NCI-H748 (cell line): ENCODE measurements at regions not wholly inside any gene's neighbourhood (a gene's known extent, or its start where the extent isn't known, plus 50 kb on each side); places are given as distances from the start of the nearest gene placed in this dataset.
"Not testable (repeated sequence)": the region's sequence is repeated elsewhere in the genome, so short reads cannot be mapped to it uniquely, and the experiment has no call there.

Source experiments
- DNase-seq: peaks from one replicate; lab custom pipeline; 2025; ENCODE audit not compliant: unreplicated experiment; lab: John Stamatoyannopoulos, UW

DNA sequence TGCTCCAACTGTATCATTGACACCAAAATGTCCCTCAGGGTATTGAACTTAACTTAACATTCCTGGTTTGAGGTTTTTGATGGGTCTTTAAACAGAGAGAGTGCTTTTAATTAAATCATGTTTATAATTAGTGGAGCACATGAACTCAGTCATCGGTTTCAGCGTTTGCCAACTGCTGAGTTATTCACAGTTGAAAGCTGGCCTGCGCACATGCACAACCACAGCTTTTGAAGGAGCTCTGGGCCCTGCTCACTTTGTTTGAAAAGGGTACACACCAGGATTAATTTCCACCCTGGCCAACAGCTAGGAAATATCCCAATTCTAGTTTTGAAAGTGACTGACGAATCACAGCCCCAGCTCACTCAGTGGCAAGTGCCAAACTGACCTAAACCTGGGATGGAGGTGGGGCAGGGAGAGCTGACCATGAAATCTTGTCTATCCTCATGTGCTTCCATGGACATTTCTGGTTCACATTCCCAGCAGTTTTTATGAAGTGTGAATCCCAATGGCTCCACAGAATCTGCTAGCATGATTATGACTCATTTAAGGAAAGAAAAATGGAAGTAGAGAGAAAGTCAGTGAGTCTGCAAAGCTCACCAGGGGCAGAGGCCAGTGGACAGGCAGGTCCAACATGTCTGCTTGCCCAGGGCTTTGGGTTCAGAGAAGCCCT is 247.8 kb downstream of the FNDC1 start:
- no peak for DNase-seq

DNA sequence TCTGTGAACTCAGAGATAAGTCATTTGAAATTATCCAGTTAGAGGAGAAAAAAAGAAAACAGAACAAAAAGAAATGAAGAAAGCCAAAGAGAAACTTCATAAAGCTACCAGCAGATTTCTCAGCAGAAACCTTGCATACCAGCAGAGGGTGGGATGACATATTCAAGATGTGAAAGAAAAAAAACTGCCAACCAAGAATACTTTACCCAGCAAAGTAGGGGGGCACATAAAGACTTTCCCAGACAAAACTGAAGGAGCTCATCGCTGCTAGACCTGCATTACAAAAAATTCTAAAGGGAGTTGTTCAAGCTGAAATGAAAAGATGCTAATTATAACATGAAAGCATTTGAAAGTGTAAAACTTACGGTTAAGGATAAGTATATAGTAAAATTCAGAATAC is 246.3 kb downstream of the FNDC1 start:
- no peak for DNase-seq

DNA sequence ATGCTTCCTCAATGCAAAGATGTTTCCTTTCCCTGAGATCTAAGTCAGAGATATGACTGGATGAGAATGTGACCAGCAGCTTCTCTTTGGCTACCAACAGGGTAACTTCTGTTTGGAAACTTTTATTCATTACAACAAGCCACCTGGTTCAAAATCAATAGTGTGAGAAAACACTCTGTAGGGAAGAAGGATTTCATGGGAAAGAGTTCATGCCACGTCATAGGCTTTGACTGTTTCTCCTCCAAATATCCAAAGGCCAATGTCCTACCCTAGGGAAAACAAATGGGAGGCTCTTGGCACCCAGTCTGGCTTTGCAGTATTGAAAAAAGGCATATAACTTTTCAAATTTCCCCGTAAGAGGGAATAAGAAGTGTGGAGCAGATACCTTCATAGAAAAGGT is 245.5 kb downstream of the FNDC1 start:
- no peak for DNase-seq

DNA sequence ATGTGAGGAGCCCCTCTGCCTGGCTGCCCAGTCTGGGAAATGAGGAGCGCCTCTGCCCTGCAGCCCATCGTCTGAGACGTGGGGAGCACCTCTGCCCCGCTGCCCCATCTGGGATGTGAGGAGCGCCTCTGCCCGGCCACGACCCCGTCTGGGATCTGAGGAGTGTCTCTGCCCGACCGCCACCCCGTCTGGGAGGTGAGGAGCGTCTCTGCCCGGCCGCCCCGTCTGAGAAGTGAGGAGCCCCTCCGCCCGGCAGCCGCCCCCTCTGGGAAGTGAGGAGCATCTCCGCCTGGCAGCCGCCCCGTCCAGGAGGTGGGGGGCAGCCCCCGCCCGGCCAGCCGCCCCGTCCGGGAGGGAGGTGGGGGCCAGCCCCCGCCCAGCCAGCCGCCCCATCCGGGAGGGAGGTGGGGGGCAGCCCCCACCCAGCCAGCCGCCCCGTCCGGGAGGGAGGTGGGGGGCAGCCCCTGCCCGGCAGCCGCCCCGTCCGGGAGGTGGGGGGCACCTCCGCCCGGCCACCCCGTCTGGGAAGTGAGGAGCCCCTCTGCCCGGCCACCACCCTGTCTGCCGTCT is 238.1 kb downstream of the FNDC1 start:
- not testable (repeated sequence) for DNase-seq

DNA sequence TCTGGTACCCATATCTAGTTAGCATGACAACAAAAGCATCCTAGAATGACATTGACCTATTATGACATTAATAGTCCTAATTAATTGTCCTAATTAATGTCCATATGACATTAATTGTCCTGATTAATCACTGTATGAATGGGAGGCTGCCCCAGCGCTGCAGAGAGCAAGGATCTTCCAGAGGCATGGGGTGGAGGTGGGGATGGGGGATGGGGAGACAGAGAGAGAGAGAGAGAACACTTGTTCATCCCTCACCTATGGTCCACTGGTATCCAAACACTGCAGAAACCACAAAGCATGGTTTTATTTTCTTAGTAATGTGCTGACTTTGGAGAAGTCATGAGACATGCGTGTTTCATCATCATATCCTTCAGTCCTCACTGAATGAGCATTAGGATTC is 235.1 kb downstream of the FNDC1 start:
- DNase-seq = no peak

DNA sequence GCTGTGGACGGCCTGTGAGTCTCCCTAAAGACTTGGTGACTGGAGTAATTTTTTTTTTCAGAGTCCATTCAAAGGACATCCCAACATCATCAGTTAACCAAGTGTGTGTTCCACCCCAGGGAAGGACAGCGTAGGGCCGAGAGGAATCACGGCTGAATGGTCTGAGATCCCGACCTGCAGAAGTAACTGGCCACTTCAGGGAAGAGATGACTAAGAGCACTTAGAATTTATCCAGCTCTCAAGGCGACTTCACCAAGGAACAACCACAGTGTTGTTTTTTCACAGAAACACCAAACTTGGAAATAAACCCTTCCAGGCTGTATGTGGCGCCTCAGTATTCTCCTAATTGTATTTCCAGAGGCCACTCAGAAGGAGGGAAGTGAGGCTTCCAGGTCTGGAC is 231.6 kb downstream of the FNDC1 start:
- no peak for DNase-seq

DNA sequence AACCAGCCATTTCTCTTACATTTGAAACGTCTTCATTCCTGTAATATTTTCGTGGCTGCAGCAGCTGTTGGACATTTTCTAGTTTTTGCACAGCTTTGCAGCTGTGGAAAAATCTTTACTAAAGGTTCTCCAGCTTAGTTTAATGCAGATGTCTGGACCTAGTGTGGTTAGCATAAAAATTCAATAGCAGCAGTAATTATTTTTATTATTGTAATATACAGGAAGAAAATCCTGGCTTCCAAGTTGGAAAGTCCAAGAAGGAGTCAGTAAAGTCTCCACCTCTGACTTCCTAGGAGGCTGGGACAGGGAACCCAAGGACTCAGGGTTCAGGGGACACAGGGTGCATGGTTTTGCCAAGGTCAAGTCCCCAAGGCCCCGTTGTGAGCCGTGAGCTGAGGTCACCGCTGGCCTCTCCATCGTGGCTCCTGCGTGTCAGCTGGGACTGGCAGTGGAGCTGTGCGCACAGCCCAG is 230.6 kb downstream of the FNDC1 start:
- DNase-seq = no peak

DNA sequence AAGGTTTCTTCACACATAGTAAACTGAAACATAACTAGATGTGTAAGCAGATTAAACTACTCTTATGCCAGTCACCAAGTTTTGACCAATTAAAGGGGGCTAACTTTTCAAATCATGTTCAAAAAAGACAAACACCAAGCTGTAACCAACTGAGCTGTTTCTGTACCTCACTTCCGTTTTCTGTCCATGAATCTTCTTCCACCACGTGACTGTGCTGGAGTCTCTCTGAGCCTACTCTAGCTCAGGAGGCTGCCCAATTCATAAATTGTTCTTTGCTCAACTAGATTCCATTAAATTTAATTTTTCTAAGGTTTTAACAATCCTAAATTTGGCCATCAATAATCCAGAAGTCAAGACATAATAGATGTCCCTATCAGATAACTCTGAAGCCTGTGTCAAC is 229.4 kb downstream of the FNDC1 start:
- no peak for DNase-seq

DNA sequence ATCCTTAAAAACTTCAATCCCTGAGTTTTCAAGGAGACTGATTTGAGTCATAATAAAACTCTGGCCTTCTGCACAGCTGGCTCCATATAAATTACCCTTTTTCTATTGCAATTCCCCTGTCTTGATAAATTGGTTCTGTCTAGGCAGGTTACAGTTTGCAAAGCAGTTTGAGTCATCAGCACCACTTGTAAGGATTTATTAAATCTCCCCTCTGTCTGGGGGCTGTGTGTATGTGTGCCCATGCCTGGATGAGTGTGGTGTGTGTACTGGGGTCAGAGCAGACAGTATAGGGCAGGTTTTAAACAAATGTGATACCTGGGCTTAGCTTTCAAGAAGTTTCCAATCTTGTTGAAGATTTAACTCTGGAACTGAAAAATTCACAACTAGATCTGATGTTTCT is 228.6 kb downstream of the FNDC1 start:
- DNase-seq = no peak

DNA sequence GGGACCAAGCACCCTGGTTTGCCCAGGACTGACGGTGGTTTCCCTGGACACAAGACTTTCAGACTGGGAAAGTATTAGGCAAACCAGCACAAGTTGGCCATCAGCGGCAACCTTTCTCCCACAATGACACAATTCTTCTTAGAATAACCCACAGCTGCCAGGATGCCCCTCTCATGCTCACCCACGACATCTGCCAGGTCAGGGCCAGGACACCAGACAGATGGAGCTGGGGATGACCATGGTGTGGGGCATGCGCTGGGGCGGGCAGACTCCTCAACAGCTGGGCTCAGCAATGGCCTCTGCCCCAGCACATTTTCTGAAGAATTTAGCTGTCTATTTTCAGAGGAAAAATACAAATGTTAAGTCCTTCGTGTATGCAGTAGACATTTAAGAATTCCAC is 226.4 kb downstream of the FNDC1 start:
- no peak for DNase-seq

DNA sequence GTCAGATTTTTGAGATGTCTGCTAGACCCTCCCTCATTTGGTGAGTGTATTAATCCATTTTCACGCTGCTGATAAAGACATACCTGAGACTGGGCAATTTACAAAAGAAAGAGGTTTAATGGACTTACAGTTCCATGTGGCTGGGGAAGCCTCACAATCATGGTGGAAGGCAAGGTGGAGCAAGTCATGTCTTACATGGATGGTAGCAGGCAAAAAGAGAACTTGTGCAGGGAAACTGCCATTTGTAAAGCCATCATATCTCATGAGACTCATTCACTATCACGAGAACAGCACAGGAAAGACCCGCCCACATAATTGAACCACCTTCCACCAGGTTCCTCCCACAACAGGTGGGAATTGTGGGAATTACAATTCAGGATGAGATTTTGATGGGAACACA is 223.5 kb downstream of the FNDC1 start:
- not testable (repeated sequence) for DNase-seq

DNA sequence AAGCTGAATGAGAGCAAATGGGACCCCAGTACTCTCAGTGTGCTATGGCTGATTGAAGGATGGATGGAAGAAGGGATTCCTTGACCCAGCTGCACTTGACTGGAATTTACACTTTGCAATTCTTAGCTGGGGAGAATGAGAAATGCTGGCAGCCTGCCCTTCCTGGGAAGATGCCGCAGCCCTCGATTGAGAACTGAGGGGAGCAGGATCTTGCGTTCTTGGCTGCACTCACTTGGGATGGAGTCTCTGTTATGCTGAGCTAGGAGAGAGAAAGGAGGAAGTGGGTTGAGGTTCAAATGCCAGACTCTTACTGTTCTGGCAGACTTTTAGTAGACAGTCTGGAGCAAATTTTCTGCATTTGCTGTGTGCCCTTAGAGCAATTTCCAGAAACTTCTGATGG is 221.2 kb downstream of the FNDC1 start:
- DNase-seq = no peak

DNA sequence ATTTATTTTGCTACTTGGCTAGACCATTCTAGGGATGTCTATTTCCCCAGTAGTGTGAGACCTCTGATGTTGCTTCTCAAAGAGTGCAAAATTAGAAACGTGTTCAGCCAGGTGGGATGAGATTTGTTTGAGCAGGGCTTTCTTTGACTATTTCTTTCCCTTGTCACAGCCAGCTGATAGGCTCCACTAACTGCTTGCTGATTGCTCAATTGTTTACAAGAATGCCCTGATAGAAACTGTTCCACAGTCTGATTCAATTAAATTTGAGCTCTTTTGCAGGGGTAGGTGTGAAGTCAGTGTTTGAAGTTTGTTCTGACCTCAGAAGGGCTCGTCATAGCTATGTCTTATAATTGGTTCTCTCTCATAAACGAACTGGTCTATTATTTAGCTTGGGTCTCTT is 220.5 kb downstream of the FNDC1 start:
- DNase-seq = no peak

DNA sequence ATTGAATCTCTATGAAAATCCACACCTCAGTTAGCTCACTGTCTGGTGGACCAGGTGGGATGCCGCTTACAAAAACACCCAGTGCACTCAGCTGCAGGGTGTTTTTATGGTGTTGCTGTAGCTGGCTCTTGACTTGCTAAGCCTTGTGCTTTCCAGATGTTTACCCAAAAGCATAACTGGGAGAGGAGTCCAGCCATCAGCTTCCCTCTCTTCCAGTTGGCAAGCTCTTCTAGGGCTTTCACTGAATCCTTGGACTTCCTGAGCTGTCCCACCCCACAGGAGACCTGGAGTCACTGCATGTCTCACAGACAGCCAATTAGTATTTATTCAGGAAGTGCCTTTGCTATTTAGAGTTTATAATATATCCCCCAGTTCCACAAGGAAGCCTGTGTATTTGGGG is 210.9 kb downstream of the FNDC1 start:
- no peak for DNase-seq

DNA sequence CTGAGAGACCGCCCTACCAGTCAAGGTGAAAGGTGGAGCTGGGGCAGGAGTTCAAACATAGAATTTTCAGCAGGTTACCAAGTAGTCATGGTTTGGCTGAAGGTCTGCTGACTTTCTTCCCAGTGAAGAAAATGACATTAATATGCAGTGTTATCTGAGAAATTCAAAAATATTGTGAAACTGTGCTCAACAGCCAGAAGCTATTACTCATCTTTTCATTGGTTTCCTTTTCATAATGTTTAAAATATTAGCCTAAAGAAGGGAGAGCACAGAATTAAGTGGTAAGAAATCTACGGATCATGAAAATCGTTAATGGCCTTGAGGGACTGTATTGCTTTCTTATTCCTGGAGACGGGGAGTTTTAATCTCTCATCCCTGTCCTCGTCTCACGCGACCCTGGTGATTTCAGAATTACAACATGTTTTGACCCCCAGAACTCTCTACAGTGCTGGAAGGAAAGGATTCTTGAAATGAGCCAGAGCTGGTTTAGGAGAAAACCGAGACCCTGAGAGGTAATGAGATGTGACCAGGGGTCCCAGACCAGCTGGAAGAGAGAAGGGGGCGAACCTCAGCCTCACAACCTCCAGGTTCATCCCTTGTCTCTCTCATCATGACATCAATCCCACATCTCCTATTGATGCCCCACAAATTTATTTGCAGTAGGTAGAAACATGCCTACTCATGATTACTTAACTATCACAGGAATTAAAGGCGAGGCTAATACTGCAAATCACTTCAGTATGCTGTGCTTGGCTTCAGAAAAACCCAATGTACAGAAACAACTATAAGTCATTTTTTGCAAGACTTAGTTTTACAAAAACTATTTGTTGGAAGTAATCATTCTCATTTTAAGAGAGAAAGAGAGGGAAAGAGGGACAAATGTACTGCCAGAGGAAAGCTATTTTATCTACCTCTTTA is 209.5 kb downstream of the FNDC1 start:
- DNase-seq = no peak

DNA sequence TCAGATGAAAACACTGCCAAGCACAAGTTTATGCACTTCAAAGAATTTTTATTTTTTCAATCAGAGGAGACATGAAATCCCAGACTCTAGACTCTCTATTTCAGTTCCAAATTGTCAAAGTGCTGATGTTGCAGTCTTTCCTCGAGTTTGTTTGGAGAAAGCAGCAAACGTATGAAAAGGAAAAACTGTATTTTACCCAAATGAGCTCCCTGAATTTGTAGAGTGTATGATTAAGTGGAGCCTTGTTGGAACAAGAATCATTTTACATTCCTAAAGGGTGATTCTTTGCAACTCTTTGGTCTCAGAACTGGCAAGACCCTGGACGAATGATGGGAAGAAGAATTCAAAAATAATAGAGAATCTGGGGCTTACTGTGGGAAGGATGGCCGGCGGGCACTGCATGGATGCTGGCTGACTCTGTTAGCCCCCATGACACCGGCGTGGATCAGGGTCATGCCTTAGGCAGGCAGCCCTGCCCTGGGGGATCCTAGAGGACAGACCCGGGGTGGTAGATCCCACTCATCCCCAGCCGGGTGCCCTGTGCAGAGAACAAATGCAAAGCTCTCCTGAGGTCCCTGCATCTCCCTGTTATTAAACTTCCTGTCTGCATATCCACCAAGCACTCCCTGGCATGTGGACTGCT is 207.4 kb downstream of the FNDC1 start:
- no peak for DNase-seq

DNA sequence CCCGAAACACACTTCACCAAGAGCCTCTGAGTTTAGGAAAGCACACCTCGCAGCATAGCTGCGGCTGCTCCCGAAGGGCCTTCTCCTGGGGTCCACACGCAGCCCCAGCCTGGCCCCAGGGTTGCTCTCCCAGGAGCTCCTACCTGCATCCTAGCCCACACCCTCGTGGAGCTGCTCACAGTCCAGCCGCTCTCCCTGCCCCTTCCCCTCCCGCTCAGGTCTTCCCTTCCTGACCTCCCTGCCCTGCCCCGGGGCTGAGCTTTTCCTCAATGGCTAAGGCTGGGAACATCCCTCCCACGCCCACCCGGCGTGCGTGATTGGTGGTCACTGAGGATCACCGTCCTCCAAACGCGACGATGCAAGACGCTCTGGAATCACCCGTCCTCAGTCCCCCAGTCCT is 205.8 kb downstream of the FNDC1 start:
- no peak for DNase-seq

DNA sequence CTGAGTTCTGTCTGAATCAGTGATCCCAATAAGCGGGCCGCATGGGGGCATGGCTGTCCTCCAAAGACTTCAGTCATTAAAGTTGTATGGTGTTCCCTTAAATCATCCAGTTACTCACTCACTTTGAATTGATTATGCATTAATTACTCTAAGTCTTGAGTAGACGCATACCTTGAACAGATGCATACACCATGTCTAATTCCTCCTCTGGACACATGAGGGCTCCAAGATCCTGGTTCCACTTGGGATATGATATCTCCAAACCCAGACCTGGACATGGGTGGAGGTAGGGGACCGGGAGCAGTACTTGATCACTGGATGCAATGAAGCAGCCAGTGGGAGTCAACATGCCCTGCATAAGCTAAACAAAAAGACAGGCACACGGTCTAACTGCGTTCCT is 204.5 kb downstream of the FNDC1 start:
- no peak for DNase-seq

DNA sequence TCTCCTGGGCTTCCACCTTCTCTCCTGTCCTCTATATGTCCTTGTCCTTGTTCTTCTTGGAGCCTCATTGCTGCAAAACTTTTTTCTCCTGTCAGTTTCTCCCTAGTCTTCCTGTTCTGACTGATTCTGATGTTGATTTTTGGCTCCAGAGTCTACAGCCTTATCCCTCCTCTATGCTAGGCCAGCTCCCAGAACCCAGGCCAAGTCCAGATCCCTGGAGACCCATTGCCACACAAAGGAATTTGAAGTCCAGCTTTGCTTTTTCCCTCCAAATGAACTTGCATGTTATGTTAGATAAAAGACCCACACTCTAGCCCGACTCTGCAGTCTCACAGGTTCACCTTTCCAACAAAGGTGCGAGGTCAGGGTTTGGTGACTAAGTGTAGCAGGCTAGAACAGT is 203.1 kb downstream of the FNDC1 start:
- no peak for DNase-seq

DNA sequence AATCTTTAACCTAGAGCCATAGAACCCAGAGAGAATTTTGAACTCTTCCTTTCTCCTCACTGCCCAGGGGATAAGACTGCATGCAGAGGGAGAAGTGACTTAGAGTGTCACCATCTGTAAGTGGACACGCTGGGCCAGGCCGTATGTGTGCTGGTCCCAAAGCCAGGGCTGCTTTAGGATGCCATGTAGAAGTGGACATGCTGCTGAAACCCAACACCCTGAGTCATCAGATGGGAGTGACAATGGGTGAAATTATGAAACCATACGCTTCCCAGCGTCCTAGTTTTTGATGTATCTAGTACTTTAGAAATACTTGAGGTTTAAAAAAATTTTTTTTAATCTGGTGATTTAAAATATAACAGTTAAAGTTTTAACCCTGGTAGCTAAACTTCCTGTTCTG is 191.1 kb downstream of the FNDC1 start:
- DNase-seq = no peak

DNA sequence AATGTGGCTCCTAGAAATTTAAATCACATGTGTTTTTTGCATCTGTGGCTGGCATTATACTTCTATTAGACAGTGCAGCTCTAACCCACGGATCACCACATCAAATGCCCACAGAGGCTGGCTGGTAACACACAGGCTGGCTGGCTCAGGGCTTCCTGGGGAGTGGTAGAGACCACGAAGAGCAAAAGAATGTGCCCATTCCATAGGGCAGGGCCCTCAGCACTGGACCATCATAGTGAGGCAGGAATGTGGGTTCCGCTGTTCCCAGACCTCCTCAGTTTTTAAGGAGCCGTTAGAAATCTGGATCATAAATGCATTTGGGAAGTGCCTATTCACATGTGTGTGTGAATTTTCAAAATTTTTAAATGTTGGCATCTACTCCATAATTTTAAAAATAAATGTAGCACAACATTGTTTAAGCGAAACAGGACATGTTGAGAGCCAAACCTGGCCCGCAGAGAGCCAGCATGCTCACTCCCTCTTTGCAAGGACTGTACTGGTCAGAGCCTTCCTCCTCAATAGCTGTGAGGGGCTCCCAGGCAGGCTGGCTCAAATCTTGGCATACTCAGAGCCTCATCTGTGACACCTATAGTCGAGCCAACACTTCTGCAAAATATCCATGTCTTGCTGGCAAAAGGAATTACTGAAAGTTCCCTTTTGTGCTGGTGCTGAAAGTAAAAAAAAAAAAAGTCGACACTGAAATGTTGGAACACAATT is 190.5 kb downstream of the FNDC1 start:
- DNase-seq = no peak
